ENCODE measurements at regions not wholly inside any gene's neighbourhood (a gene's known extent, or its start where the extent isn't known, plus 50 kb on each side); places are given as distances from the start of the nearest gene placed in this dataset.

- no peak for DNase-seq
These were observed 357.2 kb downstream of the SLITRK6 start for GRCh38 chr13:85441975-85442374.

GRCh38 chr13:85441364-85441763, 357.9 kb downstream of the SLITRK6 start:
- no peak for DNase-seq

GRCh38 chr13:85436029-85436428, 363.2 kb downstream of the SLITRK6 start:
- DNase-seq = no peak

GRCh38 chr13:85434927-85435326, 364.3 kb downstream of the SLITRK6 start:
- DNase-seq = no peak

- no peak for DNase-seq
These were observed 366.3 kb downstream of the SLITRK6 start for GRCh38 chr13:85432881-85433280.

GRCh38 chr13:85431720-85432119, 367.5 kb downstream of the SLITRK6 start:
- DNase-seq = no peak

GRCh38 chr13:85430216-85430794, 368.9 kb downstream of the SLITRK6 start:
- DNase-seq = no peak

- DNase-seq = no peak
These were observed 371.8 kb downstream of the SLITRK6 start for GRCh38 chr13:85427416-85427815.

- DNase-seq = no peak
These were observed 379.1 kb downstream of the SLITRK6 start for GRCh38 chr13:85420136-85420535.

- no peak for DNase-seq
These were observed 379.6 kb downstream of the SLITRK6 start for GRCh38 chr13:85419611-85420010.

- no peak for DNase-seq
These were observed 381.4 kb downstream of the SLITRK6 start for GRCh38 chr13:85417807-85418206.

GRCh38 chr13:85413664-85414063, 385.6 kb downstream of the SLITRK6 start:
- DNase-seq = no peak

GRCh38 chr13:85412448-85412847, 386.8 kb downstream of the SLITRK6 start:
- no peak for DNase-seq

GRCh38 chr13:85411591-85411990, 387.6 kb downstream of the SLITRK6 start:
- DNase-seq = no peak

- DNase-seq = no peak
These were observed 390.8 kb downstream of the SLITRK6 start for GRCh38 chr13:85408415-85408814.

GRCh38 chr13:85406269-85406975, 392.8 kb downstream of the SLITRK6 start:
- DNase-seq = no peak

GRCh38 chr13:85405316-85405897, 393.8 kb downstream of the SLITRK6 start:
- DNase-seq = no peak

GRCh38 chr13:85386424-85386823, 412.8 kb downstream of the SLITRK6 start:
- no peak for DNase-seq

- no peak for DNase-seq
These were observed 415.9 kb downstream of the SLITRK6 start for GRCh38 chr13:85383291-85383690.

- no peak for DNase-seq
These were observed 418.1 kb downstream of the SLITRK6 start for GRCh38 chr13:85381082-85381481.

GRCh38 chr13:85379991-85380390, 419.2 kb downstream of the SLITRK6 start:
- no peak for DNase-seq

GRCh38 chr13:85379433-85379832, 419.8 kb downstream of the SLITRK6 start:
- no peak for DNase-seq

- DNase-seq = no peak
These were observed 421.4 kb downstream of the SLITRK6 start for GRCh38 chr13:85377783-85378182.

GRCh38 chr13:85373322-85373721, 425.9 kb downstream of the SLITRK6 start:
- DNase-seq = no peak

- no peak for DNase-seq
These were observed 428.0 kb downstream of the SLITRK6 start for GRCh38 chr13:85371254-85371653.
